GM12878 (cell line): ENCODE measurements at regions not wholly inside any gene's neighbourhood (a gene's known extent, or its start where the extent isn't known, plus 50 kb on each side); places are given as distances from the start of the nearest gene placed in this dataset.

Experiments
- ATF2 ChIP-seq: IDR thresholded peaks from 2 replicates; pipeline ENCODE4 v1.6.1; 2012; ENCODE audit warnings: low read length, inconsistent platforms
- CBX5 ChIP-seq: sonication (generic); IDR thresholded peaks from 2 replicates; pipeline ENCODE4 v1.6.1; 2016; ENCODE audit warnings: low read depth, moderate library complexity, mild to moderate bottlenecking, inconsistent platforms
- CHD1 ChIP-seq: IDR thresholded peaks from 2 replicates; pipeline ENCODE4 v1.6.1; 2012; ENCODE audit warnings: low read depth, low read length, improper control_type of control experiment
- CREM ChIP-seq: IDR thresholded peaks from 2 replicates; pipeline ENCODE4 v1.6.1; 2014; ENCODE audit warnings: antibody characterized with exemption, low read depth
- DPF2 ChIP-seq: fragments of 450-650 bp; IDR thresholded peaks from 2 replicates; pipeline ENCODE4 v1.6.1; 2017; ENCODE audit warnings: mild to moderate bottlenecking
- FOXK2 ChIP-seq: fragments of 450-650 bp; IDR thresholded peaks from 2 replicates; pipeline ENCODE4 v1.6.1; 2017; ENCODE audit warnings: mild to moderate bottlenecking, moderate library complexity
- MAX ChIP-seq: IDR thresholded peaks from 2 replicates; pipeline ENCODE4 v1.6.1; 2012; ENCODE audit warnings: low read depth, low read length, improper control_type of control experiment
- POLR2A ChIP-seq: IDR thresholded peaks from 2 replicates; pipeline ENCODE4 v1.6.1; 2011; ENCODE audit warnings: low read depth, mild to moderate bottlenecking, low read length
- STAT3 ChIP-seq: IDR thresholded peaks from 2 replicates; pipeline ENCODE4 v1.6.1; 2011; ENCODE audit warnings: low read depth, low read length, improper control_type of control experiment
- YY1 ChIP-seq: IDR thresholded peaks from 2 replicates; pipeline ENCODE4 v1.6.1; 2011; ENCODE audit warnings: low read depth, mild to moderate bottlenecking, low read length
- ZBTB40 ChIP-seq: fragments of 450-650 bp; IDR thresholded peaks from 2 replicates; pipeline ENCODE4 v1.6.1; 2016; ENCODE audit warnings: mild to moderate bottlenecking, moderate library complexity, borderline replicate concordance

- TF ChIP-seq CBX5 (no peak), POLR2A (no peak), FOXK2 (no peak), MAX (no peak), ZBTB40 (no peak), YY1 (no peak), STAT3 (no peak), CHD1 (no peak), DPF2 (no peak), ATF2 (no peak), CREM (no peak)
- TF ChIP-seq, all 136 proteins: peak for 0
These were observed 282.2 kb upstream of the LRRN1 start (continued) for GRCh38 chr3:3516996-3517395.
